AG09309 (cell line): ENCODE measurements at regions not wholly inside any gene's neighbourhood (a gene's known extent, or its start where the extent isn't known, plus 50 kb on each side); places are given as distances from the start of the nearest gene placed in this dataset.
"Not testable (repeated sequence)": the region's sequence is repeated elsewhere in the genome, so short reads cannot be mapped to it uniquely, and the experiment has no call there.

Experiments used
- DNase-seq: peaks from one replicate; pipeline ENCODE4 v3.0.0-alpha.2; 2010; ENCODE audit warnings: low read depth
- H3K4me3 ChIP-seq: 2 replicates; pipeline ENCODE4 v1.5.1; 2011; ENCODE audit warnings: mild to moderate bottlenecking, low read depth, low read length, moderate library complexity; ENCODE audit not compliant: control insufficient read depth
- TF ChIP-seq, protein P1 (sequence below): IDR thresholded peaks from 2 replicates; pipeline ENCODE4 v1.5.1; 2011; ENCODE audit warnings: mild to moderate bottlenecking, low read depth, low read length, inconsistent platforms; ENCODE audit not compliant: insufficient read depth, control insufficient read depth; ENCODE audit errors: missing control alignments

DNA sequence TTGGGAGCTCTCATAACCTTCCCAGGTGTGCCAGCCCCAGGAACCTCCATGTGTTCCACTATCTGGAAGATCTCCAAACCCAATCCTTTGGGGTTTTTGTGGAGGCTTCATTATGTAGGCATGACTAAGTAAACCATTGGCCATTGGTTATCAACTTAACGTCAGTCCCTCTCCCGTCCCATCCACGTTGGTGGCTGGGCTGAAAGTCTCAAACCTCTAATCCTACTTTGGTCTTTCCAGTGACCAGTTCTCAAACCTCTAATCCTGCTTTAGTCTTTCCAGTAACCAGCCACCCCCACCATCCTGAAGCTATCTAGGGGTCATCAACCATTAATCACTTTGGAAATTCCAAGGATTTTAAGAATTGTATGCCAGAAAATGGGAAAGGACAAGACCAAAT lies 704.7 kb upstream of the TMEFF2 start:
- TF ChIP-seq, protein P1, sequence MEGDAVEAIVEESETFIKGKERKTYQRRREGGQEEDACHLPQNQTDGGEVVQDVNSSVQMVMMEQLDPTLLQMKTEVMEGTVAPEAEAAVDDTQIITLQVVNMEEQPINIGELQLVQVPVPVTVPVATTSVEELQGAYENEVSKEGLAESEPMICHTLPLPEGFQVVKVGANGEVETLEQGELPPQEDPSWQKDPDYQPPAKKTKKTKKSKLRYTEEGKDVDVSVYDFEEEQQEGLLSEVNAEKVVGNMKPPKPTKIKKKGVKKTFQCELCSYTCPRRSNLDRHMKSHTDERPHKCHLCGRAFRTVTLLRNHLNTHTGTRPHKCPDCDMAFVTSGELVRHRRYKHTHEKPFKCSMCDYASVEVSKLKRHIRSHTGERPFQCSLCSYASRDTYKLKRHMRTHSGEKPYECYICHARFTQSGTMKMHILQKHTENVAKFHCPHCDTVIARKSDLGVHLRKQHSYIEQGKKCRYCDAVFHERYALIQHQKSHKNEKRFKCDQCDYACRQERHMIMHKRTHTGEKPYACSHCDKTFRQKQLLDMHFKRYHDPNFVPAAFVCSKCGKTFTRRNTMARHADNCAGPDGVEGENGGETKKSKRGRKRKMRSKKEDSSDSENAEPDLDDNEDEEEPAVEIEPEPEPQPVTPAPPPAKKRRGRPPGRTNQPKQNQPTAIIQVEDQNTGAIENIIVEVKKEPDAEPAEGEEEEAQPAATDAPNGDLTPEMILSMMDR, result no peak
- DNase-seq, result no peak
- no peak overlapping the region for H3K4me3 ChIP-seq

DNA sequence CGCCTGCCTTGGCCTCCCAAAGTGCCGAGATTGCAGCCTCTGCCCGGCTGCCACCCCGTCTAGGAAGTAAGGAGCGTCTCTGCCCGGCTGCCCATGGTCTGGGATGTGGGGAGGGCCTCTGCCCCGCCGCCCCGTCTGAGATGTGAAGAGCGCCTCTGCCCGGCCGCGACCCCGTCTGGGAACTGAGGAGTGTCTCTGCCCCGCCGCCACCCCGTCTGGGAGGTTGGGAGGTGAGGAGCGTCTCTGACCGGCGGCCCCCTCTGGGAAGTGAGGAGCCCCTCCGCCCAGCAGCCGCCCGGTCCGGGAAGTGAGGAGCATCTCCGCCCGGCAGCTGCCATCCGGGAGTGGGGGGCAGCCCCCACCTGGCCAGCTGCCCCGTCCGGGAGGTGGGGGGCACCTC lies 699.2 kb upstream of the TMEFF2 start:
- not testable (repeated sequence) for DNase-seq, H3K4me3 ChIP-seq

DNA sequence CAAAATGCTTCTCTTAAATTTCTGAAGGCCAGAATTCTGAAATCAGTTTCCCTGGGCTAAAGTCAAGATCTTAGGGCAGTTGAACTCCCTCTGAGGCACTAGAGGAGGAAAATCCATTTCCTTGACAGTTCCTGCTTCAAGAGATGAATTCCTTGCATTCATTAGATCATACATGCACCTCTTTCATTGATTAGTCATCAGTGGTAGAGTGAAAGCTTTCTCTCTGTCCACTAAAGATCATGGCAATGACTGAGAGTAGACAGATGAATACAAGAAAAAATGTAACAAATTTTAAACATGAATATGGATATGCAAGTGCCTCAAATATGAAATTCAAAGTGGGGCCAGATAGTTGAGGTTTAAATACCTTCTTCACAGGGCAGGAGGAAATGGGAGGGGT lies 693.4 kb upstream of the TMEFF2 start:
- no peak overlapping the region for H3K4me3 ChIP-seq
- TF ChIP-seq, protein P1, result no peak
- DNase-seq, result no peak

DNA sequence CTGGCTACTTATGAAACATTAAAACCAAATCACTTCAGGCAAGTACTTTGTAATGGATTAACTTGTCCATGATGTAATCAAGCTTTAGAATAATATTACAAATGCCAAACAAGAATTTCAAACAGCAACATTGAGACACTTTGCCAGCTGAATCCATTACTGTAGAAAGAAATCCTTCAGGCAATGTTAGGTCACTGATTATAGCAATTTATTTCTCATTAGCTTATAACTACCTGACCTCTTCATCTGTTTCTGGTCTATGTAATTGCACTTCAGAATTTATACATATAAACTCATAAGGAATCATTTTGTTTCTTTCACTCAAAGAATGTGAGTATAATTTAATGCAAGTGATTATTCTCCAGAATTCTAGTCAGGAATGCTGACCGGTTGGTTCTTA lies 692.6 kb upstream of the TMEFF2 start:
- no peak for DNase-seq
- H3K4me3 ChIP-seq, result no peak overlapping the region
- TF ChIP-seq, protein P1, result no peak

DNA sequence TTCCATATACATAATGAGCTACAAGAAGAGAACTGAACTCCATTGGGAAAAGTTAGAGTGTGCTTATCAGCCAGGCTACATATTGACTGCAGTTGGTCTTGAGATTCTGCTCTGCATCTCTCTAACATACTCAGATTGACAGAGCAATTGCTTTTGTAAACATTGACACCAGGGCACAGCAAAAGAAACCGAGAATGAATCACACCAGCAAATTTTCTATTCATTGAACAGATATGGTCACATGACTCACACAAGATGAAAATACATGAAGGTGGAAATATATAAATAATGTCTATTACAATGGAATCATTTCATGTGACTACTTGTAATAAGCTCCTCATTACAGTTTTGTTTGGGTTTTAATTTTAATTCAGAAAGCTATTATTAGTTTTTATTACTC lies 691.9 kb upstream of the TMEFF2 start:
- DNase-seq, result no peak
- H3K4me3 ChIP-seq, result no peak overlapping the region
- TF ChIP-seq, protein P1, result no peak

DNA sequence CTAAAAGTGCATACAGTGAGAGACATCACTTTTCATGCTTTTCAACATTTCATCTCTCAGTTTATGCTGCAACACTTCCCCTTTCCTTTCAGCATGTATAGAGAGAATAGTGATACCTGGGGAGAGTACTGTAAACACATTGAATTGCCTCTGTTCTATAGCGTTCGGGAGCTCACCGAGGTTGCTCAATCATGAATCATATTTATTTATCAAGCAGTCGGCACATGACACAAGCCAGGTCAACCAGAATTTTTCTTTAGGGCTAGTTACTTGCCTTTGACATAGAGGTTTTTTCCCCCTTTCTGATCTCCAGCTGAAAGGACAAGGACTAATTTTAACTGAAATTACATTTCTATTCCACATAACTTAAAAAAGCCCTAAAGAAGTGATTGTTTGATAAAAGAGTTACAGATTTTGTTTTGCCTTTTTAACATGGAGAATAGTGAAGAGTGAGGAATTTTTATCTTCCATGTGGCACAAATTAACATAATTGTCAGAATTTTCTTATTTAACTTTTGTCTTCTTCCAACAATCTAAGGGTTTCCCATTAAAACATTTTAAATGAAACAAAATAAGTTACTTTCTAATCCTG lies 690.9 kb upstream of the TMEFF2 start:
- H3K4me3 ChIP-seq, result no peak overlapping the region
- TF ChIP-seq, protein P1, result no peak
- no peak for DNase-seq

DNA sequence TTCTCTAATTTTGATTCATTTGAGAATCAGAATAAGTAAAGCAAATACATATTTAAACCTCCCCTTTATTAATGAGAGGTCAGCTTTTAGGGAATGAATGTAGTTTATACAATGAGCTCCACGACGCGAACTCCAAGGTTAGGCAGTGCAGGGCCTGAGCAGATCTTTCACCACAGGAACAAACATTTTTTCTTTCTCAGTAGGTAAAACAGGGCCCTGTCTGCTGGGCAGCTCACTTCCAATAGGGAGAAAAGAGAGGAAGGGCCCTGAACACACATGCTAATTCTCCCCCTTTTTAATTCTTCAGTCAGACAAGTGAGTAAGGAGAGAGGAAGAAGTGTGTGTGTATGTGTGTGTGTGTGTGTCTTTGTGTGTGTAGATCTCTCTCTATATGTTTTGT lies 682.4 kb upstream of the TMEFF2 start:
- no peak for DNase-seq
- no peak overlapping the region for H3K4me3 ChIP-seq
- TF ChIP-seq, protein P1, result no peak
